GM23248 (cell line): ENCODE measurements at regions not wholly inside any gene's neighbourhood (a gene's known extent, or its start where the extent isn't known, plus 50 kb on each side); places are given as distances from the start of the nearest gene placed in this dataset.

Source experiments
- EZH2 ChIP-seq: fragments of 200-600 bp; sonication (generic); IDR thresholded peaks from 2 replicates; pipeline ENCODE4 v1.6.1; 2018; ENCODE audit warnings: antibody characterized with exemption, mild to moderate bottlenecking; ENCODE audit not compliant: insufficient read depth, poor library complexity, severe bottlenecking
- EZH2phosphoT487 ChIP-seq: fragments of 200-600 bp; sonication (generic); IDR thresholded peaks from 2 replicates; pipeline ENCODE4 v1.6.1; 2018; ENCODE audit warnings: antibody characterized with exemption, moderate library complexity, mild to moderate bottlenecking, low read depth; ENCODE audit not compliant: insufficient read depth

DNA sequence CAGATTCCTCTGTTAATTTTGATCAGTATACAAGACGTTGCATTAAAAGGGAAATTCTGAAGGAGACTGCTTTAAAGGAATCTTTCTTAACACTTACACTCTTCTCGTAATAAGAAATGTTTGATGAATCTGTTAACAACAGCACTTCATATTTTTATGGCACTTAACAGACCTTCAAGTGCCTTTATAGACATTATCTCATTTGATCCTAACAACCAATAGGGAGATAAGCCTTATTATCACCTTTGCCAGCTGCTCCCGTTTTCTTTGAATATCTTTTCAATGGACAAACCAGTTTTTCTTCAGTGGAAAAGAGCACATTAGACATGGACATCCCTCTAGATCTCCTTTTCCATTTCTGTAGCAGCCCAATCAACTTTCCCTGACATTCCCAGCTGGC lies 653.0 kb upstream of the FAM98A start:
- TF ChIP-seq EZH2 (no peak), EZH2phosphoT487 (no peak)
